IMR-90 (cell line): ENCODE measurements at regions not wholly inside any gene's neighbourhood (a gene's known extent, or its start where the extent isn't known, plus 50 kb on each side); places are given as distances from the start of the nearest gene placed in this dataset.
A peak's percentile ranks its signal among the peaks of the same experiment; 100 is the strongest.

Experiments used
- ATAC-seq: fragments of 200-7000 bp; cut with Tn5 transposase; 2 replicates; pipeline ENCODE4 v1.9.1; 2020; ENCODE audit warnings: low read depth, mild to moderate bottlenecking, moderate library complexity
- BruUV-seq: library from RNA; stranded (reverse); fragments of 400-500 nt; replicated peaks from 2 replicates; lab custom pipeline; 2021; lab: Mats Ljungman, UMichigan
- CTCF ChIA-PET: fragments of 300-600 bp; formaldehyde crosslinking; extraction: SDS; loops from one replicate; lab custom pipeline; 2021; ENCODE audit warnings: antibody characterized with exemption; lab: Yijun Ruan, JAX
- POLR2A ChIA-PET: fragments of 300-600 bp; sonication (Branson Sonifier 250); formaldehyde crosslinking; loops from one replicate; lab custom pipeline; 2022; ENCODE audit warnings: antibody characterized with exemption; ENCODE audit not compliant: unreplicated experiment; lab: Charles Lee
- DNase-seq: peaks from one replicate; pipeline ENCODE4 v3.0.0; 2013
- H2AFZ ChIP-seq: replicated peaks from 2 replicates; pipeline ENCODE3; 2013; ENCODE audit warnings: low read length, mild to moderate bottlenecking; ENCODE audit not compliant: poor library complexity
- H2AK5ac ChIP-seq: 2 replicates; pipeline ENCODE4 v1.6.1; 2013; ENCODE audit warnings: low read depth, low read length, inconsistent platforms
- H2AK9ac ChIP-seq: replicated peaks from 2 replicates; pipeline ENCODE3; 2013; ENCODE audit warnings: mild to moderate bottlenecking, low read depth, low read length, moderate library complexity; ENCODE audit not compliant: poor library complexity
- H2BK120ac ChIP-seq: 2 replicates; pipeline ENCODE4 v1.6.1; 2013; ENCODE audit warnings: low read depth, low read length, inconsistent platforms
- H2BK15ac ChIP-seq: 3 replicates; pipeline ENCODE4 v1.6.1; 2013; ENCODE audit warnings: low read depth, low read length, inconsistent platforms
- H2BK20ac ChIP-seq: 2 replicates; pipeline ENCODE4 v1.6.1; 2013; ENCODE audit warnings: low read depth, mild to moderate bottlenecking, inconsistent platforms, low read length, moderate library complexity
- H2BK5ac ChIP-seq: 2 replicates; pipeline ENCODE4 v1.6.1; 2013; ENCODE audit warnings: mild to moderate bottlenecking, low read depth, low read length, inconsistent platforms; ENCODE audit not compliant: poor library complexity, severe bottlenecking
- H3K14ac ChIP-seq: replicated peaks from 2 replicates; pipeline ENCODE4 v1.6.1; 2013; ENCODE audit warnings: low read depth, low read length, inconsistent platforms
- H3K18ac ChIP-seq: 2 replicates; pipeline ENCODE4 v1.6.1; 2013; ENCODE audit warnings: low read depth, low read length, control low read depth
- H3K23ac ChIP-seq: 2 replicates; pipeline ENCODE4 v1.6.1; 2013; ENCODE audit warnings: low read depth, low read length, inconsistent platforms
- H3K27ac ChIP-seq: 2 replicates; pipeline ENCODE4 v1.5.1; 2013; ENCODE audit warnings: mild to moderate bottlenecking, control low read depth, low read length; ENCODE audit not compliant: insufficient read depth
- H3K27me3 ChIP-seq: 2 replicates; pipeline ENCODE4 v1.6.1; 2013; ENCODE audit warnings: low read length; ENCODE audit not compliant: control insufficient read depth, insufficient read depth
- H3K36me3 ChIP-seq: 2 replicates; pipeline ENCODE4 v1.6.1; 2013; ENCODE audit warnings: low read length, mixed read lengths; ENCODE audit not compliant: control insufficient read depth, insufficient read depth
- H3K4ac ChIP-seq: 2 replicates; pipeline ENCODE4 v1.6.1; 2013; ENCODE audit warnings: low read depth, low read length, inconsistent platforms
- H3K4me1 ChIP-seq: 2 replicates; pipeline ENCODE4 v1.6.1; 2013; ENCODE audit warnings: low read length, mixed read lengths; ENCODE audit not compliant: control insufficient read depth, insufficient read depth
- H3K4me2 ChIP-seq: 2 replicates; pipeline ENCODE4 v1.6.1; 2013; ENCODE audit warnings: low read depth, mild to moderate bottlenecking, control low read depth, low read length, moderate library complexity
- H3K4me3 ChIP-seq: 2 replicates; pipeline ENCODE4 v1.5.1; 2013; ENCODE audit warnings: low read depth, mild to moderate bottlenecking, control low read depth, low read length, moderate library complexity; ENCODE audit not compliant: insufficient read depth
- H3K56ac ChIP-seq: 2 replicates; pipeline ENCODE4 v1.6.1; 2013; ENCODE audit warnings: low read length, inconsistent platforms; ENCODE audit not compliant: insufficient read depth; ENCODE audit errors: extremely low read depth
- H3K79me1 ChIP-seq, 2 experiments: 2 replicates each; pipeline ENCODE4 v1.6.1; 2013; ENCODE audit warnings: low read length in 2 of 2, inconsistent platforms in 1 of 2, low read depth in 1 of 2
- H3K9ac ChIP-seq: 2 replicates; pipeline ENCODE4 v1.6.1; 2013; ENCODE audit warnings: low read depth, low read length, control low read depth
- H3K9me1 ChIP-seq: 2 replicates; pipeline ENCODE4 v1.6.1; 2013; ENCODE audit warnings: low read length, inconsistent platforms; ENCODE audit not compliant: insufficient read depth
- H3K9me3 ChIP-seq: 2 replicates; pipeline ENCODE4 v1.6.1; 2013; ENCODE audit warnings: low read length; ENCODE audit not compliant: control insufficient read depth, insufficient read depth
- H4K20me1 ChIP-seq: 2 replicates; pipeline ENCODE4 v1.6.1; 2013; ENCODE audit warnings: low read length, inconsistent platforms; ENCODE audit not compliant: insufficient read depth
- H4K5ac ChIP-seq: 2 replicates; pipeline ENCODE4 v1.6.1; 2013; ENCODE audit warnings: mild to moderate bottlenecking, low read depth, low read length, control low read depth
- H4K8ac ChIP-seq, 2 experiments: 2 replicates each; pipeline ENCODE4 v1.6.1; 2013; ENCODE audit warnings: low read depth in 2 of 2, low read length in 2 of 2, control low read depth in 1 of 2, inconsistent platforms in 1 of 2
- H4K91ac ChIP-seq: 2 replicates; pipeline ENCODE4 v1.6.1; 2013; ENCODE audit warnings: low read depth, low read length, inconsistent platforms; ENCODE audit not compliant: insufficient read depth
- MXI1 ChIP-seq: IDR thresholded peaks from 2 replicates; pipeline ENCODE4 v1.6.1; 2012; ENCODE audit warnings: low read depth, mild to moderate bottlenecking, low read length, moderate library complexity, borderline replicate concordance
- NFE2L2 ChIP-seq: fragments of 150-350 bp; IDR thresholded peaks from 2 replicates; pipeline ENCODE4 v1.6.1; 2016; ENCODE audit warnings: low read depth, mild to moderate bottlenecking, low read length
- RCOR1 ChIP-seq: IDR thresholded peaks from 2 replicates; pipeline ENCODE4 v1.6.1; 2012; ENCODE audit warnings: mild to moderate bottlenecking, low read length, improper control_type of control experiment; ENCODE audit not compliant: insufficient replicate concordance
- WGBS, 2 experiments: methylation state at CpG; one replicate each; pipeline versions ENCODE4 v1.1.5 to v1.1.7; 2013; ENCODE audit warnings: missing lambda C conversion rate in 2 of 2; ENCODE audit not compliant: insufficient read length in 1 of 2; ENCODE audit errors: extremely low coverage in 2 of 2; 5-methylcytosine and 5-hydroxymethylcytosine counted together
- dilution Hi-C: fragments of 300-500 bp; cut with HindIII; formaldehyde crosslinking; loops from one replicate; pipeline ENCODE4 v1.14.3; 2018; ENCODE audit warnings: low sequenced_read_pairs; ENCODE audit not compliant: unreplicated experiment
- in situ Hi-C: fragments of 300-500 bp; cut with MboI; formaldehyde crosslinking; loops from 3 replicates; pipeline ENCODE4 v1.14.3; 2019; ENCODE audit warnings: low sequenced_read_pairs, inconsistent platforms, mixed read lengths
- intact Hi-C: fragments of 100-400 bp; cut with micrococcal nuclease; formaldehyde crosslinking; loops from 2 replicates; pipeline ENCODE4 v1.10.0; 2022
- TF ChIP-seq, protein P1 (sequence below): fragments of 150-350 bp; IDR thresholded peaks from 2 replicates; pipeline ENCODE4 v1.6.1; 2017; ENCODE audit warnings: mild to moderate bottlenecking, antibody characterized with exemption, low read length, low read depth

DNA sequence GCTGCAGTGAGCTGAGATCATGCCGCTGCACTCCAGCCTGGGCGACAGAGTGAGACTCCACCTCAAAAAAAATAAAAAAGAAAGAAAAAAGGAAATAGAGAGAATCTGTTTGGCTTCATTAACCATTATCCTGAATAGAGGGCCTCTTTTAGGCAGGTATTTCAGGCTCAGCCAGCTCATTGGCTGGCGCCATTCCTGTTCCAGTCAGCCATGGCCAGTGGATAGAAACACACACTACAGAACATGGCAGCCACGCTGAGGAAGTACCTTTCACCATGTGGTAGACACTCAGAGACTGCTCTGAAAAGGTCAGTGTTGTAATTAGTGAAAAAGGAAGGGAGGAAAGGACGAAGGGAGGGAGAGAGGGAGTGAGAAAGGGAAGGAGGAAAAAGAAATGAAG lies 340.0 kb upstream of the ACTBL2 start:
- TF ChIP-seq, protein P1, sequence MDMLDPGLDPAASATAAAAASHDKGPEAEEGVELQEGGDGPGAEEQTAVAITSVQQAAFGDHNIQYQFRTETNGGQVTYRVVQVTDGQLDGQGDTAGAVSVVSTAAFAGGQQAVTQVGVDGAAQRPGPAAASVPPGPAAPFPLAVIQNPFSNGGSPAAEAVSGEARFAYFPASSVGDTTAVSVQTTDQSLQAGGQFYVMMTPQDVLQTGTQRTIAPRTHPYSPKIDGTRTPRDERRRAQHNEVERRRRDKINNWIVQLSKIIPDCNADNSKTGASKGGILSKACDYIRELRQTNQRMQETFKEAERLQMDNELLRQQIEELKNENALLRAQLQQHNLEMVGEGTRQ: no peak
- TF ChIP-seq MXI1: no peak
- TF ChIP-seq NFE2L2: no peak
- no peak for TF ChIP-seq RCOR1
- in situ Hi-C loops: no loop called here
- Histone ChIP-seq H3K79me1 (no peaks in the 10 kb centered on the region), H3K23ac (no peak overlapping the region), H3K9ac (no peak overlapping the region), H3K36me3 (no peaks in the 10 kb centered on the region), H3K4me2 (no peak overlapping the region), H3K4me1 (peaks cover 3% of the 10 kb centered on the region), H3K4me3 (no peak overlapping the region), H2AK9ac (peak overlapping the region; percentile 47), H4K5ac (peak overlapping the region; percentile 57; the same call in 1 of the 2 replicates), H2BK15ac (peak overlapping the region; percentile 73; the same call in 2 of the 3 replicates), H2AFZ (no peak overlapping the region), H4K8ac (peak overlapping the region; percentile 3 to 36), H3K4ac (peak overlapping the region; percentile 86; the same call in 1 of the 2 replicates), H3K18ac (peak overlapping the region; percentile 91; the same call in 1 of the 2 replicates), H2BK5ac (peak overlapping the region; percentile 63), H2AK5ac (peak overlapping the region; percentile 79), H3K27me3 (no peaks in the 10 kb centered on the region), H3K14ac (no peak overlapping the region; the same call in 1 of the 2 replicates), H2BK20ac (peak overlapping the region; percentile 90; the same call in 1 of the 2 replicates), H4K91ac (peak overlapping the region; percentile 82), H2BK120ac (peak overlapping the region; percentile 92), H4K20me1 (no peaks in the 10 kb centered on the region), H3K56ac (no peak overlapping the region), H3K9me3 (0 out of 2 replicates have a peak, but pooled peaks cover 1% of the 10 kb centered on the region), H3K27ac (no peak overlapping the region), H3K9me1 (peaks cover 3% of the 10 kb centered on the region; the same call in 1 of the 2 replicates)
- intact Hi-C loops: no loop called here
- POLR2A ChIA-PET: no interaction called here
- 100% methylated on average over 1 of the region's 5 CpGs; no CpG with 5 or more reads in 1 of the 2 experiments for WGBS, 2 experiments
- DNase-seq (no peak), ATAC-seq (no peak)
- dilution Hi-C loops: no loop called here
- CTCF ChIA-PET: no interaction called here
- BruUV-seq: no TSS peak
